HCT116 (cell line): ENCODE measurements at regions not wholly inside any gene's neighbourhood (a gene's known extent, or its start where the extent isn't known, plus 50 kb on each side); places are given as distances from the start of the nearest gene placed in this dataset.

Source experiments
- ATAC-seq: fragments of 200-7000 bp; cut with Tn5 transposase; 2 replicates; pipeline ENCODE4 v1.9.1; 2020; ENCODE audit warnings: mild to moderate bottlenecking, moderate library complexity
- BruUV-seq: library from RNA; stranded (reverse); fragments of 400-500 nt; replicated peaks from 2 replicates; lab custom pipeline; 2021; lab: Mats Ljungman, UMichigan
- CTCF ChIA-PET: fragments of 300-600 bp; sonication (Branson Sonifier 250); formaldehyde crosslinking; loops from one replicate; lab custom pipeline; 2021; ENCODE audit warnings: antibody characterized with exemption; lab: Charles Lee
- POLR2A ChIA-PET: fragments of 300-600, 350-600 bp; sonication (Branson Sonifier 250); formaldehyde crosslinking; loops from one replicate; lab custom pipeline; 2021; ENCODE audit warnings: antibody characterized with exemption; lab: Charles Lee
- RAD21 ChIA-PET, 2 experiments: fragments of 300-600 bp; sonication (Branson Sonifier 250); formaldehyde crosslinking; loops; one replicate each; lab custom pipeline; 2023; ENCODE audit warnings: low total read pairs in 2 of 2; ENCODE audit not compliant: uncharacterized antibody in 2 of 2, unreplicated experiment in 2 of 2, low non-redundant PET in 1 of 2; lab: Charles Lee
- DNase-seq: peaks from one replicate; pipeline ENCODE4 v3.0.0-alpha.2; 2010; ENCODE audit warnings: low read depth, low spot score
- H2AFZ ChIP-seq: fragments of 200-600 bp; shearing (Covaris generic), sonication (generic); 2 replicates; pipeline ENCODE4 v1.6.1; 2017; ENCODE audit warnings: low read depth, mixed run types, mixed read lengths, antibody characterized with exemption, low read length; ENCODE audit not compliant: poor library complexity, severe bottlenecking
- H3K27ac ChIP-seq: 2 replicates; pipeline ENCODE4 v1.5.1; 2012; ENCODE audit warnings: low read depth, low read length
- H3K27me3 ChIP-seq: fragments of 200-600 bp; sonication (generic); 2 replicates; pipeline ENCODE4 v1.6.1; 2016; ENCODE audit warnings: mixed run types, low read length, mixed read lengths; ENCODE audit not compliant: insufficient read depth
- H3K36me3 ChIP-seq, 2 experiments: fragments of 200-500 bp in 1 of 2; fragments of 200-600 bp in 1 of 2; sonication (Bioruptor generic) in 1 of 2; sonication (generic) in 1 of 2; 2 replicates each; pipeline versions ENCODE4 v1.5.1 to v1.6.1; 2014 to 2016; ENCODE audit warnings: low read length in 2 of 2, inconsistent platforms in 1 of 2, mixed read lengths in 1 of 2, mixed run types in 1 of 2; ENCODE audit not compliant: insufficient read depth in 2 of 2, control insufficient read depth in 1 of 2
- H3K4me1 ChIP-seq, 2 experiments: fragments of 200-600 bp in 1 of 2; sonication (generic) in 1 of 2; 2 replicates each; pipeline versions ENCODE4 v1.5.1 to v1.6.1; 2012 to 2017; ENCODE audit warnings: low read length in 2 of 2, inconsistent platforms in 1 of 2, mild to moderate bottlenecking in 1 of 2, mixed read lengths in 1 of 2, mixed run types in 1 of 2, moderate library complexity in 1 of 2; ENCODE audit not compliant: insufficient read depth in 2 of 2, control insufficient read depth in 1 of 2
- H3K4me2 ChIP-seq: fragments of 200-600 bp; sonication (generic); 2 replicates; pipeline ENCODE4 v1.6.1; 2017; ENCODE audit warnings: mixed run types, low read length, mixed read lengths
- H3K4me3 ChIP-seq, 2 experiments: fragments of 200-600 bp in 1 of 2; sonication (generic) in 1 of 2; replicated peaks in 1 of 2; 2 replicates each; pipeline ENCODE4 v1.5.1; 2011 to 2016; ENCODE audit warnings: low read length in 2 of 2, control low read depth in 1 of 2, low read depth in 1 of 2, mild to moderate bottlenecking in 1 of 2, mixed read lengths in 1 of 2, mixed run types in 1 of 2
- H3K79me2 ChIP-seq: fragments of 200-600 bp; sonication (generic); 2 replicates; pipeline ENCODE4 v1.6.1; 2017; ENCODE audit warnings: mild to moderate bottlenecking, mixed run types, low read length, moderate library complexity, mixed read lengths; ENCODE audit not compliant: insufficient read depth
- H3K9ac ChIP-seq: fragments of 200-600 bp; sonication (generic); 2 replicates; pipeline ENCODE4 v1.6.1; 2016; ENCODE audit warnings: low read length, mixed read lengths
- H3K9me2 ChIP-seq: fragments of 200-600 bp; sonication (generic), shearing (Covaris generic); 2 replicates; pipeline ENCODE4 v1.6.1; 2017; ENCODE audit warnings: mixed run types, mild to moderate bottlenecking, moderate library complexity; ENCODE audit not compliant: insufficient read depth
- H3K9me3 ChIP-seq, 2 experiments: fragments of 200-500 bp in 1 of 2; fragments of 200-600 bp in 1 of 2; sonication (Bioruptor generic) in 1 of 2; sonication (generic) in 1 of 2; 2 replicates each; pipeline ENCODE4 v1.6.1; 2014 to 2017; ENCODE audit warnings: low read length in 2 of 2, mixed read lengths in 2 of 2, inconsistent platforms in 1 of 2, low read depth in 1 of 2, mild to moderate bottlenecking in 1 of 2, mixed run types in 1 of 2, moderate library complexity in 1 of 2; ENCODE audit not compliant: control insufficient read depth in 1 of 2, insufficient read depth in 1 of 2
- H4K20me1 ChIP-seq: fragments of 200-600 bp; sonication (generic), shearing (Covaris generic); 2 replicates; pipeline ENCODE4 v1.6.1; 2017; ENCODE audit warnings: mixed run types, mild to moderate bottlenecking, moderate library complexity; ENCODE audit not compliant: insufficient read depth
- ATF3 ChIP-seq: IDR thresholded peaks from 2 replicates; pipeline ENCODE4 v1.6.1; 2012
- CBX3 ChIP-seq: IDR thresholded peaks from 2 replicates; pipeline ENCODE4 v1.6.1; 2012; ENCODE audit warnings: low read depth
- CEBPB ChIP-seq: IDR thresholded peaks from 2 replicates; pipeline ENCODE4 v1.6.1; 2012; ENCODE audit warnings: low read depth
- CTCF ChIP-seq, 3 experiments: fragments of 200-600 bp in 1 of 3; sonication (generic) in 1 of 3; IDR thresholded peaks in 2 of 3; conservative IDR thresholded peaks in 1 of 3; 2 replicates each; pipeline ENCODE4 v1.5.1; 2012 to 2017; ENCODE audit warnings: low read depth in 2 of 3, low read length in 2 of 3, antibody characterized with exemption in 1 of 3, borderline replicate concordance in 1 of 3, control low read depth in 1 of 3, mild to moderate bottlenecking in 1 of 3, mixed read lengths in 1 of 3, mixed run types in 1 of 3, moderate library complexity in 1 of 3; ENCODE audit not compliant: insufficient read depth in 1 of 3
- EGR1 ChIP-seq: IDR thresholded peaks from 2 replicates; pipeline ENCODE4 v1.6.1; 2012; ENCODE audit warnings: low read depth
- ELF1 ChIP-seq: IDR thresholded peaks from 2 replicates; pipeline ENCODE4 v1.6.1; 2012; ENCODE audit warnings: low read depth, borderline replicate concordance
- EZH2 ChIP-seq: fragments of 200-600 bp; sonication (generic); IDR thresholded peaks from 2 replicates; pipeline ENCODE4 v1.6.1; 2017; ENCODE audit warnings: antibody characterized with exemption, mixed run types
- EZH2phosphoT487 ChIP-seq: fragments of 200-600 bp; IDR thresholded peaks from 2 replicates; pipeline ENCODE4 v1.6.1; 2018; ENCODE audit warnings: antibody characterized with exemption, borderline replicate concordance
- JUND ChIP-seq: IDR thresholded peaks from 2 replicates; pipeline ENCODE4 v1.6.1; 2012
- MAX ChIP-seq: IDR thresholded peaks from 2 replicates; pipeline ENCODE4 v1.6.1; 2012
- POLR2AphosphoS5 ChIP-seq: IDR thresholded peaks from 2 replicates; pipeline ENCODE4 v1.6.1; 2011; ENCODE audit warnings: mild to moderate bottlenecking, low read depth, low read length, moderate library complexity
- REST ChIP-seq: IDR thresholded peaks from 2 replicates; pipeline ENCODE4 v1.6.1; 2012; ENCODE audit warnings: low read depth
- SIN3A ChIP-seq: IDR thresholded peaks from 2 replicates; pipeline ENCODE4 v1.6.1; 2012; ENCODE audit warnings: low read depth
- SP1 ChIP-seq: IDR thresholded peaks from 2 replicates; pipeline ENCODE4 v1.6.1; 2012; ENCODE audit warnings: low read depth
- YY1 ChIP-seq: IDR thresholded peaks from 2 replicates; pipeline ENCODE4 v1.6.1; 2011; ENCODE audit warnings: low read length, low read depth, moderate library complexity, mild to moderate bottlenecking; ENCODE audit not compliant: insufficient replicate concordance; ENCODE audit errors: extremely low read depth
- ZFX ChIP-seq: fragments of 450-650 bp; IDR thresholded peaks from 2 replicates; pipeline ENCODE4 v1.6.1; 2017
- ZNF274 ChIP-seq: fragments of 200-500 bp; sonication (Bioruptor generic); IDR thresholded peaks from 2 replicates; pipeline ENCODE4 v1.6.1; 2014; ENCODE audit warnings: mild to moderate bottlenecking, low read depth, low read length, inconsistent platforms
- intact Hi-C: fragments of 100-400 bp; cut with micrococcal nuclease; formaldehyde crosslinking; loops from 2 replicates; pipeline ENCODE4 v1.10.0; 2022

GRCh38 chr13:102972191-102972590 lies 94.0 kb downstream of the SLC10A2 start:
- ChIA-PET CTCF (no interaction called here), RAD21 (no interaction called here), POLR2A (no interaction called here)
- BruUV-seq, result no TSS peak
- DNase-seq (no peak), ATAC-seq (no peak)
- H3K4me3 ChIP-seq, result no peak overlapping the region
- no peaks in the 10 kb centered on the region for H3K9me2 ChIP-seq
- no peak overlapping the region for H2AFZ ChIP-seq
- peaks cover 12% of the 10 kb centered on the region for H3K27me3 ChIP-seq
- H3K27ac ChIP-seq, result no peak overlapping the region
- H3K79me2 ChIP-seq, result no peaks in the 10 kb centered on the region
- H3K4me2 ChIP-seq, result no peak overlapping the region
- intact Hi-C loops, result no loop called here
- H3K4me1 ChIP-seq, result no peaks in the 10 kb centered on the region
- no peaks in the 10 kb centered on the region for H3K9me3 ChIP-seq
- no peak for TF ChIP-seq CEBPB
- no peak for TF ChIP-seq CBX3
- no peak for TF ChIP-seq EZH2
- no peak for TF ChIP-seq EZH2phosphoT487
- no peak for TF ChIP-seq JUND
- TF ChIP-seq ATF3, result no peak
- TF ChIP-seq SP1, result no peak
- TF ChIP-seq CTCF (IDR thresholded peaks at IDR 0.05 in 2 of 3, conservative IDR thresholded peaks at IDR 0.05 in 1 of 3; ENCODE audit: borderline replicate concordance in 1 of 3, insufficient read depth in 1 of 3, low read depth in 2 of 3, low read length in 2 of 3), result no peak
- no peak for TF ChIP-seq EGR1
- no peaks in the 10 kb centered on the region for H4K20me1 ChIP-seq
- no peaks in the 10 kb centered on the region for H3K36me3 ChIP-seq
- no peak overlapping the region for H3K9ac ChIP-seq

- no peaks in the 10 kb centered on the region for H3K36me3 ChIP-seq
- TF ChIP-seq ELF1, result no peak
- TF ChIP-seq CEBPB, result no peak
- TF ChIP-seq REST, result no peak
- TF ChIP-seq YY1, result no peak
- TF ChIP-seq POLR2AphosphoS5, result no peak
- TF ChIP-seq MAX, result no peak
- TF ChIP-seq ZNF274, result no peak
- TF ChIP-seq ATF3, result no peak
- no peak for TF ChIP-seq ZFX
- TF ChIP-seq SIN3A, result no peak
Measured at GRCh38 chr13:102970542-102970941, 95.7 kb downstream of the SLC10A2 start.

More at GRCh38 chr13:102970542-102970941, 95.7 kb downstream of the SLC10A2 start:
- CTCF ChIA-PET, result no interaction called here
- H3K27me3 ChIP-seq, result peaks cover 12% of the 10 kb centered on the region
- no peak for ATAC-seq
- H3K9me3 ChIP-seq, result no peaks in the 10 kb centered on the region
- POLR2A ChIA-PET, result no interaction called here
- no TSS peak for BruUV-seq
- no peak overlapping the region for H2AFZ ChIP-seq
- H3K27ac ChIP-seq, result no peak overlapping the region
- no peak for DNase-seq
- intact Hi-C loops, result no loop called here
- H3K4me1 ChIP-seq, result no peaks in the 10 kb centered on the region
- RAD21 ChIA-PET, result no interaction called here
- H3K4me2 ChIP-seq, result no peak overlapping the region
- no peak overlapping the region for H3K9ac ChIP-seq
- no peaks in the 10 kb centered on the region for H3K9me2 ChIP-seq
- no peaks in the 10 kb centered on the region for H3K79me2 ChIP-seq
- no peaks in the 10 kb centered on the region for H4K20me1 ChIP-seq
- H3K4me3 ChIP-seq, result no peak overlapping the region
